HL-60 (cell line): ENCODE measurements at regions not wholly inside any gene's neighbourhood (a gene's known extent, or its start where the extent isn't known, plus 50 kb on each side); places are given as distances from the start of the nearest gene placed in this dataset.

Source experiments
- CTCF ChIP-seq: IDR thresholded peaks from one replicate; pipeline ENCODE4 v1.5.1; 2011; ENCODE audit warnings: low read length, control low read depth, inconsistent platforms; ENCODE audit not compliant: insufficient read depth
- POLR2AphosphoS5 ChIP-seq: IDR thresholded peaks from 2 replicates; pipeline ENCODE4 v1.6.1; 2012; ENCODE audit warnings: low read depth
- REST ChIP-seq: IDR thresholded peaks from 2 replicates; pipeline ENCODE4 v1.6.1; 2012; ENCODE audit warnings: low read depth; ENCODE audit not compliant: insufficient replicate concordance

GRCh38 chr2:194223218-194223617, 1433.8 kb upstream of the SLC39A10 start:
- TF ChIP-seq CTCF (no peak), POLR2AphosphoS5 (no peak), REST (no peak)
